ENCODE measurements at regions not wholly inside any gene's neighbourhood (a gene's known extent, or its start where the extent isn't known, plus 50 kb on each side); places are given as distances from the start of the nearest gene placed in this dataset.

DNA sequence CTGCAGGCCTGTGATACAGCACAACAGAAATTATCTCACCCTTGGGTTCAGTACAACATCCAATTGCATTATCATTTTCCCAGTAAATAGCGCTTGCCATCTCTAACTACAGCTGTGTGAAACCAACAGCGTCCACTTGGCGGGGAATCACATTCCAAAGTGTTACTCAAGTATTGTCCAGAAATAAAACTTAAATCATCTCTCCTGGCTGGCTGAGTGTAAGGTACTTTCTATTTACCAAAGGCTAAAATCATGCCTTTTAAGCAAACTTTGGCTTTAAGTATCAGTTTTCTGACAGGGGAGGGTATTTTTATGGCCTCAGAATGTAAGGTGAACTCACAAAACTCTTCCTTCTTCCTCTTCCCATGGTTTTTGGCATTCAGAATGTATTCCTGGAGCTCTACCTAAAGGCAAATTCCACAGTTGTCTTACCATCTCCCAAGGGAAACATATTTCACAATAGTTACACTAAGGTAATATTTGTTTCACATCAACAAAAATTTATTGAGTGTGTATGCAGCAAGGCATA lies 205.6 kb upstream of the MPDZ start:
- TF ChIP-seq SP1 (IDR thresholded peaks at IDR 0.05): no peak
- no peak for TF ChIP-seq TARDBP (IDR thresholded peaks at IDR 0.05)
- no peak for TF ChIP-seq HDGF (IDR thresholded peaks at IDR 0.05; ENCODE audit: borderline replicate concordance)
- no peak for TF ChIP-seq ELF4 (IDR thresholded peaks at IDR 0.05)
- no peak for TF ChIP-seq BHLHE40 (IDR thresholded peaks at IDR 0.05; ENCODE audit: borderline replicate concordance)
- TF ChIP-seq SUZ12 (IDR thresholded peaks at IDR 0.05): no peak
- no peak for TF ChIP-seq FOXM1 (IDR thresholded peaks at IDR 0.05; ENCODE audit: borderline replicate concordance)
- no peak for TF ChIP-seq ZNF384 (IDR thresholded peaks at IDR 0.05)
- TF ChIP-seq CTBP1 (IDR thresholded peaks at IDR 0.05; ENCODE audit: borderline replicate concordance): no peak
- POLR2A ChIA-PET: no interaction called here
- CTCF ChIA-PET: no interaction called here
- DNase-seq (ENCODE audit: extremely low spot score): no peak

DNA sequence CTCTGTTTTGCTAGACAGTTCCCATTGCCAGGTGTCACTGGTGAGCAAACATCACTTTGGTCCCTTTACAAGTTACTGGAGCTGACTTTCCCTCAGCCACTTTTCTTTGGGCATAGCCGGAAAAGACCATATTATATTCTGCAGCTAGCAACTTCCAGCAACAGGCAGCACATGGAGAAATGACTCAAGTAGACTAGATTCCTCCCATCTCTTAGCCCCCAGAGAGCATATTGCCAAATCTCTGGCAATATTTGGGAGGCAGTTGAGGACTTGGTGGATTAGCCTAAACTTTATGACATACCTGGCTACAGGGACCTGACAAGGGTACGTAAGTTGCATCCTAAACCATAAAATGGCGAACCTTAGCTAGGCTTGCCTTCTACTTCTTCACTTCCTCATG lies 204.7 kb upstream of the MPDZ start:
- DNase-seq (ENCODE audit: extremely low spot score): no peak
- CTCF ChIA-PET: no interaction called here
- TF ChIP-seq ZNF384 (IDR thresholded peaks at IDR 0.05) (no peak), HDGF (IDR thresholded peaks at IDR 0.05; ENCODE audit: borderline replicate concordance) (no peak), SUZ12 (IDR thresholded peaks at IDR 0.05) (no peak)
- TF ChIP-seq, protein P1, sequence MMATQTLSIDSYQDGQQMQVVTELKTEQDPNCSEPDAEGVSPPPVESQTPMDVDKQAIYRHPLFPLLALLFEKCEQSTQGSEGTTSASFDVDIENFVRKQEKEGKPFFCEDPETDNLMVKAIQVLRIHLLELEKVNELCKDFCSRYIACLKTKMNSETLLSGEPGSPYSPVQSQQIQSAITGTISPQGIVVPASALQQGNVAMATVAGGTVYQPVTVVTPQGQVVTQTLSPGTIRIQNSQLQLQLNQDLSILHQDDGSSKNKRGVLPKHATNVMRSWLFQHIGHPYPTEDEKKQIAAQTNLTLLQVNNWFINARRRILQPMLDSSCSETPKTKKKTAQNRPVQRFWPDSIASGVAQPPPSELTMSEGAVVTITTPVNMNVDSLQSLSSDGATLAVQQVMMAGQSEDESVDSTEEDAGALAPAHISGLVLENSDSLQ (IDR thresholded peaks at IDR 0.05): no peak
- POLR2A ChIA-PET: no interaction called here

DNA sequence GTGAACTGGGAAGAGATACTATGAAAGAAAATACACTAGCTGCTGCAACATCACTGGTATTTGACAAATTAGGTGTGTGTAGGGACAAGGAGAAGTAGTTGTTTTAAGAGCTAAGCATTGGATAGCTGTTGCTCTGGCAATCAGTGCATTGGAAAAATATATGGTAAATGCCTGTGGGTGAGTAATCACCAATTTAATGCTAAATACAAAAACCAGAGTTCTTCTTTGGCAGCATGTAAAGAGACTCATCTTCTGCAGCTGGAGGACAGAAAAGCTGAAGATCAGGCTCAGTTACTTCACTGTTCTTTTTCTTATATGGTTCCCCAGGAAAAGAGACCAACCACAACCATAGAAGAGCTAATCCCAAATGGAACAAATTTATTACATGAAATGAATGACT lies 201.8 kb upstream of the MPDZ start:
- ChIA-PET POLR2A (no interaction called here), CTCF (no interaction called here)
- DNase-seq (ENCODE audit: extremely low spot score): no peak
- TF ChIP-seq CTBP1 (IDR thresholded peaks at IDR 0.05; ENCODE audit: borderline replicate concordance) (no peak), LEF1 (IDR thresholded peaks at IDR 0.05; ENCODE audit: borderline replicate concordance) (no peak), HDGF (IDR thresholded peaks at IDR 0.05; ENCODE audit: borderline replicate concordance) (no peak), ARNT (IDR thresholded peaks at IDR 0.05) (no peak), L3MBTL2 (conservative IDR thresholded peaks at IDR 0.05) (no peak), BHLHE40 (IDR thresholded peaks at IDR 0.05; ENCODE audit: borderline replicate concordance) (no peak), TARDBP (IDR thresholded peaks at IDR 0.05) (no peak), ZNF384 (IDR thresholded peaks at IDR 0.05) (no peak), FOXM1 (IDR thresholded peaks at IDR 0.05; ENCODE audit: borderline replicate concordance) (no peak), FOXA1 (IDR thresholded peaks at IDR 0.05) (no peak), SUZ12 (IDR thresholded peaks at IDR 0.05) (no peak), NFRKB (IDR thresholded peaks at IDR 0.05) (no peak), FOXK2 (IDR thresholded peaks at IDR 0.05) (no peak), SP1 (IDR thresholded peaks at IDR 0.05) (no peak), ELF4 (IDR thresholded peaks at IDR 0.05) (no peak)
- TF ChIP-seq, protein P1 (IDR thresholded peaks at IDR 0.05): no peak

DNA sequence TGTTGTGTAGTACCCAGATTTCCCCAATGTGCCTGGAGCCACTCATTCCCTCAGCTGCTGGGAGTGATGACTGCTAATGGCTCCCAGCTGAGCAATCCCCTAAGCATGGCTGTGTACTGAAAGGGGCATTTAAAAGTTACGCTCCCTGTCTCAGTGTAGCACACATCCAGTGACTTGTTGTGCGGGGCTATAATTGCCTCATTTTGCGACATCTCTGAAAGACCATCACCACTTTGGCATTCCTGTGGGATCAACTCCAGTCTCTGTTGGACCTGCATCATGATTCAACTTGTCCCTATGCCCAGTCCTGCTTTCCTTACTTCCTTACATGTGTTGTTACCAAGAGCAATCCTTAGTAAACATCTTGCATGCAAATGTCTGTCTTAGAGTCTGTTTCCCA lies 201.2 kb upstream of the MPDZ start:
- DNase-seq (ENCODE audit: extremely low spot score): no peak
- CTCF ChIA-PET: no interaction called here
- TF ChIP-seq L3MBTL2 (conservative IDR thresholded peaks at IDR 0.05) (no peak), TARDBP (IDR thresholded peaks at IDR 0.05) (no peak), BHLHE40 (IDR thresholded peaks at IDR 0.05; ENCODE audit: borderline replicate concordance) (no peak), CTBP1 (IDR thresholded peaks at IDR 0.05; ENCODE audit: borderline replicate concordance) (no peak), ARNT (IDR thresholded peaks at IDR 0.05) (no peak), ELF4 (IDR thresholded peaks at IDR 0.05) (no peak), HDGF (IDR thresholded peaks at IDR 0.05; ENCODE audit: borderline replicate concordance) (no peak), FOXK2 (IDR thresholded peaks at IDR 0.05) (no peak)
- TF ChIP-seq, protein P1 (IDR thresholded peaks at IDR 0.05): no peak
- POLR2A ChIA-PET: no interaction called here

DNA sequence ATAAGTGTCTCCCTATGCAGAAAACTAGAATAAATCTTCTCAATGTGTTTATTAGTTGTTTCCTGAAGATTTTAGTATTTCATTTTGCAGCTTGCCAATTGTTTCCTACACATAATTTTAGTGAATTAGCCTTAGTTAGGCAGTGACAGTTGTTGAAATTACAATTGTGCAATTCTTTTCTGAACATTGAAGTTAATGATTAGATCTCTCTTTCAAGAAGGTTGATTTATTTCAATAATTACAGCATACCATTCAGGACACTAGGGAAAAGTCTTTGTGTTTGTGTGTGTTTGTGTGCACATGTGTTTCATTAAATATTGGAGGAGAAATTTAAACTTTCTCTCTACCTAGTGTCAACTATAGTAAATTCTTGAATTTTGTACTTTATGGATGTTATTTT lies 199.6 kb upstream of the MPDZ start:
- CTCF ChIA-PET: no interaction called here
- no peak for TF ChIP-seq BHLHE40 (IDR thresholded peaks at IDR 0.05; ENCODE audit: borderline replicate concordance)
- TF ChIP-seq FOXM1 (IDR thresholded peaks at IDR 0.05; ENCODE audit: borderline replicate concordance): no peak
- TF ChIP-seq SUZ12 (IDR thresholded peaks at IDR 0.05): no peak
- TF ChIP-seq ELF4 (IDR thresholded peaks at IDR 0.05): no peak
- no peak for TF ChIP-seq FOXK2 (IDR thresholded peaks at IDR 0.05)
- TF ChIP-seq, protein P1 (IDR thresholded peaks at IDR 0.05): no peak
- TF ChIP-seq NFRKB (IDR thresholded peaks at IDR 0.05): no peak
- TF ChIP-seq HDGF (IDR thresholded peaks at IDR 0.05; ENCODE audit: borderline replicate concordance): no peak
- no peak for TF ChIP-seq ZNF384 (IDR thresholded peaks at IDR 0.05)
- no peak for TF ChIP-seq L3MBTL2 (conservative IDR thresholded peaks at IDR 0.05)
- no peak for TF ChIP-seq TARDBP (IDR thresholded peaks at IDR 0.05)
- POLR2A ChIA-PET: no interaction called here
- no peak for DNase-seq (ENCODE audit: extremely low spot score)

DNA sequence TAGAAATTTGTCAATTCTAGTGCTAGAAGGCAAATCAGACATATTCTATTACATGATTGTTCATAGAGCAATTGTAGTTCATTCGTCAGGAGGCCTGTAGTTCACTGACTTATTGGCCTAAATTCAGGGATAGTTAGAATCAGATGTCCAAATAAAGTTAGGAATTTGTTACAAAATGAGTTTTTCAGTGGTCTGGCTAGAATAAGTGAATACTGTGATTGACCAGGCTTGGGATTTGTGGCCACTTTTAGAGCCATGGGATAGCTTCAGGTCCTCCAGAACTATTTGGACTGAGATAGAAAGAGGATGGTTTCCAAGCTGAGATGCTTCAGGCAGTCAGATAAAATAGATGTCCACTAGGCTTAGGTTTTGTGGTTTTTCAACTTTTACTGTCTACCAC lies 199.1 kb upstream of the MPDZ start:
- no peak for TF ChIP-seq HDGF (IDR thresholded peaks at IDR 0.05; ENCODE audit: borderline replicate concordance)
- TF ChIP-seq ARNT (IDR thresholded peaks at IDR 0.05): no peak
- TF ChIP-seq ELF4 (IDR thresholded peaks at IDR 0.05): no peak
- no peak for TF ChIP-seq LEF1 (IDR thresholded peaks at IDR 0.05; ENCODE audit: borderline replicate concordance)
- TF ChIP-seq, protein P1 (IDR thresholded peaks at IDR 0.05): no peak
- no peak for TF ChIP-seq L3MBTL2 (conservative IDR thresholded peaks at IDR 0.05)
- no peak for TF ChIP-seq TARDBP (IDR thresholded peaks at IDR 0.05)
- TF ChIP-seq SP1 (IDR thresholded peaks at IDR 0.05): no peak
- ChIA-PET POLR2A (no interaction called here), CTCF (no interaction called here)
- DNase-seq (ENCODE audit: extremely low spot score): no peak

Data from HEK293T (cell line).